ENCODE measurements at regions not wholly inside any gene's neighbourhood (a gene's known extent, or its start where the extent isn't known, plus 50 kb on each side); places are given as distances from the start of the nearest gene placed in this dataset.

- no peaks in the 10 kb centered on the region for H3K36me3 ChIP-seq
- no peak for TF ChIP-seq CTCF (IDR thresholded peaks at IDR 0.05)
- TF ChIP-seq POLR2AphosphoS5 (IDR thresholded peaks at IDR 0.05; ENCODE audit: insufficient read depth in 1 of 2, low read depth in 1 of 2) = no peak
- TF ChIP-seq POLR2A (IDR thresholded peaks at IDR 0.05) = no peak
- H3K27ac ChIP-seq = no peak overlapping the region
- no peaks in the 10 kb centered on the region for H3K9me3 ChIP-seq
- DNase-seq (ENCODE audit: extremely low spot score in 2 of 2) = no peak
- H3K4me1 ChIP-seq = no peaks in the 10 kb centered on the region
- intact Hi-C loops (cut with DNase I) = no loop called here
- H3K27me3 ChIP-seq = no peaks in the 10 kb centered on the region
- H3K4me3 ChIP-seq = no peak overlapping the region
Measured at GRCh38 chr17:51510940-51511339, 250.6 kb downstream of the UTP18 start.

GRCh38 chr17:51512220-51512907, 252.0 kb downstream of the UTP18 start:
- Histone ChIP-seq H3K27ac (no peak overlapping the region), H3K36me3 (no peaks in the 10 kb centered on the region), H3K4me1 (no peaks in the 10 kb centered on the region), H3K9me3 (no peaks in the 10 kb centered on the region), H3K4me3 (no peak overlapping the region), H3K27me3 (no peaks in the 10 kb centered on the region)
- TF ChIP-seq CTCF (IDR thresholded peaks at IDR 0.05) (no peak), POLR2A (IDR thresholded peaks at IDR 0.05) (no peak), POLR2AphosphoS5 (IDR thresholded peaks at IDR 0.05; ENCODE audit: insufficient read depth in 1 of 2, low read depth in 1 of 2) (no peak)
- intact Hi-C loops (cut with DNase I) = no loop called here
- no peak for DNase-seq (ENCODE audit: extremely low spot score in 2 of 2)

- no peak for TF ChIP-seq CTCF (IDR thresholded peaks at IDR 0.05)
- TF ChIP-seq POLR2AphosphoS5 (IDR thresholded peaks at IDR 0.05; ENCODE audit: insufficient read depth in 1 of 2, low read depth in 1 of 2) = no peak
- TF ChIP-seq POLR2A (IDR thresholded peaks at IDR 0.05) = no peak
- DNase-seq (ENCODE audit: extremely low spot score in 2 of 2) = no peak
- no peaks in the 10 kb centered on the region for H3K4me1 ChIP-seq
- no peaks in the 10 kb centered on the region for H3K9me3 ChIP-seq
- H3K27me3 ChIP-seq = no peaks in the 10 kb centered on the region
- intact Hi-C loops (cut with DNase I) = no loop called here
- no peak overlapping the region for H3K27ac ChIP-seq
- no peak overlapping the region for H3K4me3 ChIP-seq
- H3K36me3 ChIP-seq = no peaks in the 10 kb centered on the region
Measured at GRCh38 chr17:51516924-51517323, 256.6 kb downstream of the UTP18 start.

GRCh38 chr17:51524524-51524923, 264.2 kb downstream of the UTP18 start:
- Histone ChIP-seq H3K4me1 (no peaks in the 10 kb centered on the region), H3K9me3 (no peaks in the 10 kb centered on the region), H3K27ac (no peak overlapping the region), H3K36me3 (no peaks in the 10 kb centered on the region), H3K27me3 (no peaks in the 10 kb centered on the region), H3K4me3 (no peak overlapping the region)
- DNase-seq (ENCODE audit: extremely low spot score in 2 of 2) = no peak
- intact Hi-C loops (cut with DNase I) = no loop called here
- TF ChIP-seq CTCF (IDR thresholded peaks at IDR 0.05) = no peak
- no peak for TF ChIP-seq POLR2AphosphoS5 (IDR thresholded peaks at IDR 0.05; ENCODE audit: insufficient read depth in 1 of 2, low read depth in 1 of 2)
- TF ChIP-seq POLR2A (IDR thresholded peaks at IDR 0.05) = no peak

GRCh38 chr17:51526507-51526906, 266.2 kb downstream of the UTP18 start:
- no peak for DNase-seq (ENCODE audit: extremely low spot score in 2 of 2)
- intact Hi-C loops (cut with DNase I) = no loop called here
- no peak for TF ChIP-seq CTCF (IDR thresholded peaks at IDR 0.05)
- TF ChIP-seq POLR2AphosphoS5 (IDR thresholded peaks at IDR 0.05; ENCODE audit: insufficient read depth in 1 of 2, low read depth in 1 of 2) = no peak
- no peak for TF ChIP-seq POLR2A (IDR thresholded peaks at IDR 0.05)
- Histone ChIP-seq H3K4me3 (no peak overlapping the region), H3K9me3 (no peaks in the 10 kb centered on the region), H3K27ac (no peak overlapping the region), H3K27me3 (no peaks in the 10 kb centered on the region), H3K4me1 (no peaks in the 10 kb centered on the region), H3K36me3 (no peaks in the 10 kb centered on the region)
